ENCODE measurements at regions not wholly inside any gene's neighbourhood (a gene's known extent, or its start where the extent isn't known, plus 50 kb on each side); places are given as distances from the start of the nearest gene placed in this dataset.

GRCh38 chr7:95718577-95719410 lies 53.6 kb upstream of the DYNC1I1 start:
- H3K36me3 Mint-ChIP-seq (ENCODE audit: low read depth, unreplicated experiment), result no peaks in the 10 kb centered on the region
- Histone ChIP-seq H3K27ac (ENCODE audit: low read depth, low read length) (no peak overlapping the region), H3K79me2 (ENCODE audit: insufficient read depth, low read length) (no peaks in the 10 kb centered on the region), H3K36me3 (ENCODE audit: insufficient read depth, low read length) (no peaks in the 10 kb centered on the region), H3K4me1 (ENCODE audit: insufficient read depth, low read length) (no peaks in the 10 kb centered on the region), H3K4me2 (ENCODE audit: low read length) (no peak overlapping the region), H2AFZ (ENCODE audit: low read depth, low read length) (no peak overlapping the region), H3K27me3 (ENCODE audit: insufficient read depth, low read length) (no peaks in the 10 kb centered on the region), H4K20me1 (ENCODE audit: insufficient read depth, low read length) (no peaks in the 10 kb centered on the region), H3K9me3 (ENCODE audit: insufficient read depth, low read depth, low read length) (no peaks in the 10 kb centered on the region), H3K9ac (ENCODE audit: low read length) (no peak overlapping the region), H3K4me3 (ENCODE audit: insufficient read depth, low read depth, low read length) (no peak overlapping the region)
- DNase-seq (ENCODE audit: low read depth) (no peak), FAIRE-seq (peak; percentile 91)
- no peak overlapping the region for H3K27ac Mint-ChIP-seq (ENCODE audit: unreplicated experiment)
- no peak for TF ChIP-seq EZH2 (IDR thresholded peaks at IDR 0.05; ENCODE audit: insufficient read depth, low read length)
- TF ChIP-seq CTCF (IDR thresholded peaks at IDR 0.05; ENCODE audit: insufficient read depth, low read depth, low read length), result peak; percentile 45
- no peaks in the 10 kb centered on the region for H3K4me1 Mint-ChIP-seq (ENCODE audit: low read depth, unreplicated experiment)
- no peak overlapping the region for H3K4me3 Mint-ChIP-seq (ENCODE audit: unreplicated experiment)
- no peaks in the 10 kb centered on the region for H3K9me3 Mint-ChIP-seq (ENCODE audit: unreplicated experiment)
- H3K27me3 Mint-ChIP-seq (ENCODE audit: low read depth, unreplicated experiment), result peaks cover 2% of the 10 kb centered on the region

- no peak for FAIRE-seq
- no peaks in the 10 kb centered on the region for H4K20me1 ChIP-seq (ENCODE audit: insufficient read depth, low read length)
- no peaks in the 10 kb centered on the region for H3K4me1 Mint-ChIP-seq (ENCODE audit: low read depth, unreplicated experiment)
- no peaks in the 10 kb centered on the region for H3K36me3 Mint-ChIP-seq (ENCODE audit: low read depth, unreplicated experiment)
- H3K27ac ChIP-seq (ENCODE audit: low read depth, low read length), result no peak overlapping the region
- no peak overlapping the region for H3K4me3 ChIP-seq (ENCODE audit: insufficient read depth, low read depth, low read length)
- no peaks in the 10 kb centered on the region for H3K36me3 ChIP-seq (ENCODE audit: insufficient read depth, low read length)
- no peaks in the 10 kb centered on the region for H3K79me2 ChIP-seq (ENCODE audit: insufficient read depth, low read length)
- H3K4me1 ChIP-seq (ENCODE audit: insufficient read depth, low read length), result no peaks in the 10 kb centered on the region
- peaks cover 3% of the 10 kb centered on the region for H3K9me3 Mint-ChIP-seq (ENCODE audit: unreplicated experiment)
- DNase-seq (ENCODE audit: low read depth), result no peak
- no peak overlapping the region for H3K4me2 ChIP-seq (ENCODE audit: low read length)
- no peak overlapping the region for H3K9ac ChIP-seq (ENCODE audit: low read length)
- H3K27me3 ChIP-seq (ENCODE audit: insufficient read depth, low read length), result no peaks in the 10 kb centered on the region
- H2AFZ ChIP-seq (ENCODE audit: low read depth, low read length), result no peak overlapping the region
- H3K4me3 Mint-ChIP-seq (ENCODE audit: unreplicated experiment), result no peak overlapping the region
- no peaks in the 10 kb centered on the region for H3K9me3 ChIP-seq (ENCODE audit: insufficient read depth, low read depth, low read length)
- no peak overlapping the region for H3K27ac Mint-ChIP-seq (ENCODE audit: unreplicated experiment)
- peaks cover 2% of the 10 kb centered on the region for H3K27me3 Mint-ChIP-seq (ENCODE audit: low read depth, unreplicated experiment)
- TF ChIP-seq CTCF (IDR thresholded peaks at IDR 0.05; ENCODE audit: insufficient read depth, low read depth, low read length) (no peak), EZH2 (IDR thresholded peaks at IDR 0.05; ENCODE audit: insufficient read depth, low read length) (no peak)
Observed at GRCh38 chr7:95716357-95717122, 55.8 kb upstream of the DYNC1I1 start.
